DOHH2 (cell line): ENCODE measurements at regions not wholly inside any gene's neighbourhood (a gene's known extent, or its start where the extent isn't known, plus 50 kb on each side); places are given as distances from the start of the nearest gene placed in this dataset.

Experiments
- H3F3A ChIP-seq: fragments of 200-600 bp; sonication (generic), shearing (Covaris generic); 2 replicates; pipeline ENCODE4 v1.6.0; 2016; ENCODE audit warnings: antibody characterized with exemption, mild to moderate bottlenecking; ENCODE audit not compliant: control insufficient read depth, insufficient read depth
- H3K27ac ChIP-seq: fragments of 200-600 bp; sonication (generic); 2 replicates; pipeline ENCODE4 v1.5.1; 2014; ENCODE audit warnings: low read depth, mild to moderate bottlenecking, low read length, moderate library complexity
- H3K27me3 ChIP-seq: fragments of 200-600 bp; sonication (generic); 2 replicates; pipeline ENCODE4 v1.6.1; 2014; ENCODE audit warnings: mild to moderate bottlenecking, low read length, mixed read lengths; ENCODE audit not compliant: control insufficient read depth
- H3K36me3 ChIP-seq: fragments of 200-600 bp; sonication (generic); 2 replicates; pipeline ENCODE4 v1.6.1; 2014; ENCODE audit warnings: mild to moderate bottlenecking, low read length, moderate library complexity, mixed read lengths; ENCODE audit not compliant: control insufficient read depth
- H3K4me1 ChIP-seq: fragments of 200-600 bp; sonication (generic); 2 replicates; pipeline ENCODE4 v1.6.1; 2014; ENCODE audit warnings: mild to moderate bottlenecking, low read length, mixed read lengths; ENCODE audit not compliant: control insufficient read depth
- H3K4me2 ChIP-seq: fragments of 200-600 bp; sonication (generic); 2 replicates; pipeline ENCODE4 v1.6.0; 2014; ENCODE audit warnings: mild to moderate bottlenecking, low read length, moderate library complexity
- H3K4me3 ChIP-seq: fragments of 200-600 bp; sonication (generic); 2 replicates; pipeline ENCODE4 v1.5.1; 2014; ENCODE audit warnings: mild to moderate bottlenecking, low read length, mixed read lengths
- H3K79me2 ChIP-seq: fragments of 200-600 bp; sonication (generic); 2 replicates; pipeline ENCODE4 v1.6.1; 2014; ENCODE audit warnings: mild to moderate bottlenecking, low read length, mixed read lengths; ENCODE audit not compliant: control insufficient read depth
- H3K9me2 ChIP-seq: fragments of 200-600 bp; sonication (generic); replicated peaks from 2 replicates; pipeline ENCODE4 v1.6.1; 2014; ENCODE audit warnings: mild to moderate bottlenecking, low read length, mixed read lengths; ENCODE audit not compliant: control insufficient read depth
- H3K9me3 ChIP-seq: fragments of 200-600 bp; sonication (generic); 2 replicates; pipeline ENCODE4 v1.6.1; 2014; ENCODE audit warnings: antibody characterized with exemption, low read length, mixed read lengths; ENCODE audit not compliant: control insufficient read depth, insufficient read depth
- H4K20me1 ChIP-seq: fragments of 200-600 bp; sonication (generic); 2 replicates; pipeline ENCODE4 v1.6.0; 2014; ENCODE audit warnings: low read depth, mild to moderate bottlenecking, antibody characterized with exemption, low read length, moderate library complexity; ENCODE audit not compliant: control insufficient read depth, insufficient read depth
- CTCF ChIP-seq: fragments of 200-600 bp; sonication (generic); IDR thresholded peaks from one replicate; pipeline ENCODE4 v1.5.1; 2014; ENCODE audit warnings: antibody characterized with exemption, mild to moderate bottlenecking, low read depth, low read length; ENCODE audit not compliant: poor library complexity, severe bottlenecking
- EZH2phosphoT487 ChIP-seq: fragments of 200-600 bp; sonication (generic); IDR thresholded peaks from 2 replicates; pipeline ENCODE4 v1.6.1; 2017; ENCODE audit warnings: borderline replicate concordance, mild to moderate bottlenecking, antibody characterized with exemption, low read length, moderate library complexity, mixed read lengths

- no peaks in the 10 kb centered on the region for H3K36me3 ChIP-seq
- no peaks in the 10 kb centered on the region for H3K4me1 ChIP-seq
- no peaks in the 10 kb centered on the region for H3K27me3 ChIP-seq
- H3K4me2 ChIP-seq = no peak overlapping the region
- no peaks in the 10 kb centered on the region for H3K9me3 ChIP-seq
- no peaks in the 10 kb centered on the region for H3K79me2 ChIP-seq
- no peaks in the 10 kb centered on the region for H4K20me1 ChIP-seq
- H3K9me2 ChIP-seq = no peaks in the 10 kb centered on the region
- H3K27ac ChIP-seq = no peak overlapping the region
- H3F3A ChIP-seq = no peaks in the 10 kb centered on the region
- H3K4me3 ChIP-seq = no peak overlapping the region
- TF ChIP-seq EZH2phosphoT487 (no peak), CTCF (no peak)
Measured at GRCh38 chr16:51407921-51408320, 256.9 kb upstream of the SALL1 start.

- H3K9me2 ChIP-seq = no peaks in the 10 kb centered on the region
- H4K20me1 ChIP-seq = no peaks in the 10 kb centered on the region
- no peaks in the 10 kb centered on the region for H3K36me3 ChIP-seq
- H3K27ac ChIP-seq = no peak overlapping the region
- no peaks in the 10 kb centered on the region for H3K4me1 ChIP-seq
- H3F3A ChIP-seq = no peaks in the 10 kb centered on the region
- TF ChIP-seq CTCF (no peak), EZH2phosphoT487 (no peak)
- no peaks in the 10 kb centered on the region for H3K9me3 ChIP-seq
- H3K4me3 ChIP-seq = no peak overlapping the region
- H3K4me2 ChIP-seq = no peak overlapping the region
- no peaks in the 10 kb centered on the region for H3K79me2 ChIP-seq
- no peaks in the 10 kb centered on the region for H3K27me3 ChIP-seq
Measured at GRCh38 chr16:51407199-51407598, 256.1 kb upstream of the SALL1 start.

GRCh38 chr16:51405361-51405760 is 254.3 kb upstream of the SALL1 start:
- no peaks in the 10 kb centered on the region for H4K20me1 ChIP-seq
- H3K4me3 ChIP-seq = no peak overlapping the region
- H3F3A ChIP-seq = no peaks in the 10 kb centered on the region
- no peaks in the 10 kb centered on the region for H3K9me2 ChIP-seq
- no peaks in the 10 kb centered on the region for H3K79me2 ChIP-seq
- H3K27ac ChIP-seq = no peak overlapping the region
- no peak overlapping the region for H3K4me2 ChIP-seq
- no peaks in the 10 kb centered on the region for H3K9me3 ChIP-seq
- H3K4me1 ChIP-seq = no peaks in the 10 kb centered on the region
- no peaks in the 10 kb centered on the region for H3K27me3 ChIP-seq
- H3K36me3 ChIP-seq = no peaks in the 10 kb centered on the region
- TF ChIP-seq EZH2phosphoT487 (no peak), CTCF (no peak)

- Histone ChIP-seq H3F3A (no peaks in the 10 kb centered on the region), H3K36me3 (no peaks in the 10 kb centered on the region), H3K27me3 (no peaks in the 10 kb centered on the region), H3K4me2 (no peak overlapping the region), H3K9me2 (no peaks in the 10 kb centered on the region), H3K4me1 (no peaks in the 10 kb centered on the region), H3K9me3 (no peaks in the 10 kb centered on the region), H3K79me2 (no peaks in the 10 kb centered on the region), H4K20me1 (no peaks in the 10 kb centered on the region), H3K4me3 (no peak overlapping the region), H3K27ac (no peak overlapping the region)
- TF ChIP-seq CTCF = no peak
- TF ChIP-seq EZH2phosphoT487 = no peak
Measured at GRCh38 chr16:51404386-51404785, 253.3 kb upstream of the SALL1 start.
